OCI-LY3 (cell line): ENCODE measurements at regions not wholly inside any gene's neighbourhood (a gene's known extent, or its start where the extent isn't known, plus 50 kb on each side); places are given as distances from the start of the nearest gene placed in this dataset.
"Not testable (repeated sequence)": the region's sequence is repeated elsewhere in the genome, so short reads cannot be mapped to it uniquely, and the experiment has no call there.

Experiments
- EZH2phosphoT487 ChIP-seq: fragments of 200-600 bp; shearing (Covaris generic); IDR thresholded peaks from 2 replicates; pipeline ENCODE4 v1.6.1; 2018; ENCODE audit warnings: antibody characterized with exemption, mixed run types, low read depth
- TF ChIP-seq, protein P1 (sequence below): fragments of 200-600, 300-600 bp; sonication (generic); IDR thresholded peaks from 2 replicates; pipeline ENCODE4 v1.5.1; 2014; ENCODE audit warnings: antibody characterized with exemption, low read length, low read depth

DNA sequence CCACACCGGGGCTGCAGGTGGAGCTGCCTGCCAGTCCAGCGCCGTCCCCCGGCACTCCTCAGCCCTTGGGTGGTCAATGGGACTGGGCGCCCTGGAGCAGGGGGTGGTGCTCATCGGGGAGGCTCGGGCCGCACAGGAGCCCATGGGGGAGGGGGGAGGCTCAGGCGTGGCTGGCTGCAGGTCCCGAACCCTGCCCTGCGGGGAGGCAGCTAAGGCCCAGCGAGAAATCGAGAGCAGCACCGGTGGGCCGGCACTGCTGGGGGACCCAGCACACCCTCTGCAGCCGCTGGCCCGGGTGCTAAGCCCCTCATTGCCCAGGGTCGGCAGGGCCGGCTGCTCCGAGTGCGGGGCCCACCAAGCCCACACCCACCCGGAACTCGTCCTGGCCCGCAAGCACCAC is 145.9 kb upstream of the NRP1 start:
- TF ChIP-seq, protein P1, sequence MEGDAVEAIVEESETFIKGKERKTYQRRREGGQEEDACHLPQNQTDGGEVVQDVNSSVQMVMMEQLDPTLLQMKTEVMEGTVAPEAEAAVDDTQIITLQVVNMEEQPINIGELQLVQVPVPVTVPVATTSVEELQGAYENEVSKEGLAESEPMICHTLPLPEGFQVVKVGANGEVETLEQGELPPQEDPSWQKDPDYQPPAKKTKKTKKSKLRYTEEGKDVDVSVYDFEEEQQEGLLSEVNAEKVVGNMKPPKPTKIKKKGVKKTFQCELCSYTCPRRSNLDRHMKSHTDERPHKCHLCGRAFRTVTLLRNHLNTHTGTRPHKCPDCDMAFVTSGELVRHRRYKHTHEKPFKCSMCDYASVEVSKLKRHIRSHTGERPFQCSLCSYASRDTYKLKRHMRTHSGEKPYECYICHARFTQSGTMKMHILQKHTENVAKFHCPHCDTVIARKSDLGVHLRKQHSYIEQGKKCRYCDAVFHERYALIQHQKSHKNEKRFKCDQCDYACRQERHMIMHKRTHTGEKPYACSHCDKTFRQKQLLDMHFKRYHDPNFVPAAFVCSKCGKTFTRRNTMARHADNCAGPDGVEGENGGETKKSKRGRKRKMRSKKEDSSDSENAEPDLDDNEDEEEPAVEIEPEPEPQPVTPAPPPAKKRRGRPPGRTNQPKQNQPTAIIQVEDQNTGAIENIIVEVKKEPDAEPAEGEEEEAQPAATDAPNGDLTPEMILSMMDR: not testable (repeated sequence)
- not testable (repeated sequence) for TF ChIP-seq EZH2phosphoT487
